ENCODE measurements at regions not wholly inside any gene's neighbourhood (a gene's known extent, or its start where the extent isn't known, plus 50 kb on each side); places are given as distances from the start of the nearest gene placed in this dataset.

- Mint-ChIP-seq H3K36me3 (no peaks in the 10 kb centered on the region), H3K27me3 (ENCODE audit: low read depth in 3 of 3) (peaks cover 0 to 3% (median 2%) of the 10 kb centered on the region in 3 donors), H3K9me3 (peaks cover 0 to 2% (median 0%) of the 10 kb centered on the region in 6 donors), H3K4me3 (no peak overlapping the region), H3K4me1 (peaks cover 18 to 29% of the 10 kb centered on the region in 2 donors), H3K27ac (peak overlapping the region in 1 of 6 donors; percentile 76)
- DNase-seq: no peak
Observed at GRCh38 chr2:144694456-144694855, 174.5 kb upstream of the ZEB2 start.

GRCh38 chr2:144693179-144693578 lies 173.3 kb upstream of the ZEB2 start:
- Mint-ChIP-seq H3K27me3 (ENCODE audit: low read depth in 3 of 3) (peaks cover 0 to 5% (median 2%) of the 10 kb centered on the region in 3 donors), H3K4me3 (peak overlapping the region in 4 of 5 donors; percentile 8 to 74 (median 51)), H3K9me3 (peaks cover 0 to 2% (median 0%) of the 10 kb centered on the region in 6 donors), H3K4me1 (peaks cover 18 to 29% of the 10 kb centered on the region in 2 donors), H3K36me3 (no peaks in the 10 kb centered on the region), H3K27ac (peak overlapping the region in 4 of 6 donors; percentile 46 to 78 (median 75))
- peak in 1 of 3 donors; percentile 24 for DNase-seq

GRCh38 chr2:144692661-144693060 lies 172.7 kb upstream of the ZEB2 start:
- peak in 1 of 3 donors; percentile 9 for DNase-seq
- Mint-ChIP-seq H3K36me3 (no peaks in the 10 kb centered on the region), H3K4me1 (peaks cover 18 to 29% of the 10 kb centered on the region in 2 donors), H3K4me3 (peak overlapping the region in 4 of 5 donors; percentile 9 to 74 (median 42)), H3K27ac (peak overlapping the region in 4 of 6 donors; percentile 46 to 78 (median 75)), H3K9me3 (peaks cover 0 to 2% (median 0%) of the 10 kb centered on the region in 6 donors), H3K27me3 (ENCODE audit: low read depth in 3 of 3) (peaks cover 0 to 5% (median 2%) of the 10 kb centered on the region in 3 donors)

GRCh38 chr2:144690771-144691170 lies 170.9 kb upstream of the ZEB2 start:
- no peak overlapping the region for H3K27ac Mint-ChIP-seq
- H3K9me3 Mint-ChIP-seq: no peaks in the 10 kb centered on the region
- no peaks in the 10 kb centered on the region for H3K36me3 Mint-ChIP-seq
- no peak for DNase-seq
- no peak overlapping the region for H3K4me3 Mint-ChIP-seq
- peaks cover 18 to 36% of the 10 kb centered on the region in 2 donors for H3K4me1 Mint-ChIP-seq
- peaks cover 0 to 2% (median 2%) of the 10 kb centered on the region in 3 donors for H3K27me3 Mint-ChIP-seq (ENCODE audit: low read depth in 3 of 3)

- Mint-ChIP-seq H3K27me3 (ENCODE audit: low read depth in 3 of 3) (peaks cover 0 to 4% (median 0%) of the 10 kb centered on the region in 3 donors), H3K4me1 (peaks cover 0 to 8% of the 10 kb centered on the region in 2 donors), H3K36me3 (peaks cover 0 to 9% (median 0%) of the 10 kb centered on the region in 3 donors), H3K4me3 (no peak overlapping the region), H3K27ac (peak overlapping the region in 1 of 6 donors; percentile 33), H3K9me3 (no peaks in the 10 kb centered on the region)
- DNase-seq: no peak
Observed at GRCh38 chr2:144686518-144687215, 166.7 kb upstream of the ZEB2 start.

DNA sequence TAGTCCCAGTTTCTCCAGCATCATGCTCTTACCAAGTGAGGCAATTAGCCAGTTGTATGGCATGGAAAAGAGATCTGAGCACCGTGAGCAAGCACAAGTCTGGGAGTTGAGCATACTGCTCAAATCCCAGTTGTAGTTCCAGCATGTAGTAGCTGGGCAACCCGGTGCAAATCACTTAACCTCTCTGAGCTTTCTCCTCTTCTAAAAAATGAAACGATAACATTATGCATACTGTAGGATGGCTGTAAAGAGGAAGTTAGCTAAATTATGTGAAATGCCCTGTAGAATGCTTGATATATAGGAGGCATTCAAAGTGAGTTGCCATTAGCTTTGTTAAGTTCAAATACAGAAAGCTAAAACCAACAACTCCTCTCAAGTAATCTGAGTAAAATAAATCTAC lies 164.0 kb upstream of the ZEB2 start:
- Mint-ChIP-seq H3K36me3 (peaks cover 0 to 10% (median 0%) of the 10 kb centered on the region in 3 donors), H3K27ac (no peak overlapping the region), H3K4me3 (no peak overlapping the region), H3K4me1 (peaks cover 0 to 7% of the 10 kb centered on the region in 2 donors), H3K27me3 (ENCODE audit: low read depth in 3 of 3) (peaks cover 0 to 1% (median 0%) of the 10 kb centered on the region in 3 donors), H3K9me3 (no peaks in the 10 kb centered on the region)
- no peak for DNase-seq

GRCh38 chr2:144683107-144683753 lies 163.3 kb upstream of the ZEB2 start:
- Mint-ChIP-seq H3K27me3 (ENCODE audit: low read depth in 3 of 3) (peaks cover 0 to 1% (median 0%) of the 10 kb centered on the region in 3 donors), H3K4me1 (peaks cover 0 to 7% of the 10 kb centered on the region in 2 donors), H3K36me3 (peaks cover 0 to 10% (median 0%) of the 10 kb centered on the region in 3 donors), H3K4me3 (no peak overlapping the region), H3K27ac (no peak overlapping the region), H3K9me3 (no peaks in the 10 kb centered on the region)
- no peak for DNase-seq

- H3K27ac Mint-ChIP-seq: no peak overlapping the region
- no peak overlapping the region for H3K4me3 Mint-ChIP-seq
- H3K4me1 Mint-ChIP-seq: peaks cover 0 to 7% of the 10 kb centered on the region in 2 donors
- peaks cover 0 to 10% (median 0%) of the 10 kb centered on the region in 3 donors for H3K36me3 Mint-ChIP-seq
- no peaks in the 10 kb centered on the region for H3K9me3 Mint-ChIP-seq
- H3K27me3 Mint-ChIP-seq (ENCODE audit: low read depth in 3 of 3): peaks cover 0 to 1% (median 0%) of the 10 kb centered on the region in 3 donors
- DNase-seq: no peak
Observed at GRCh38 chr2:144682248-144682647, 162.3 kb upstream of the ZEB2 start.

GRCh38 chr2:144681389-144681788 lies 161.5 kb upstream of the ZEB2 start:
- H3K27ac Mint-ChIP-seq: no peak overlapping the region
- no peak for DNase-seq

GRCh38 chr2:144679942-144680341 lies 160.0 kb upstream of the ZEB2 start:
- no peak for DNase-seq
- Mint-ChIP-seq H3K27ac (no peak overlapping the region), H3K4me3 (no peak overlapping the region), H3K27me3 (ENCODE audit: low read depth in 3 of 3) (peaks cover 0 to 1% (median 0%) of the 10 kb centered on the region in 3 donors), H3K4me1 (no peaks in the 10 kb centered on the region), H3K9me3 (no peaks in the 10 kb centered on the region), H3K36me3 (peaks cover 0 to 10% (median 0%) of the 10 kb centered on the region in 3 donors)

More at GRCh38 chr2:144681389-144681788, 161.5 kb upstream of the ZEB2 start:
- Mint-ChIP-seq H3K4me3 (no peak overlapping the region), H3K4me1 (peaks cover 0 to 6% of the 10 kb centered on the region in 2 donors), H3K36me3 (peaks cover 0 to 10% (median 0%) of the 10 kb centered on the region in 3 donors), H3K9me3 (no peaks in the 10 kb centered on the region), H3K27me3 (ENCODE audit: low read depth in 3 of 3) (peaks cover 0 to 1% (median 0%) of the 10 kb centered on the region in 3 donors)

GRCh38 chr2:144678736-144679135 lies 158.8 kb upstream of the ZEB2 start:
- H3K27ac Mint-ChIP-seq: peak overlapping the region in 1 of 6 donors; percentile 1
- no peaks in the 10 kb centered on the region for H3K4me1 Mint-ChIP-seq
- H3K4me3 Mint-ChIP-seq: no peak overlapping the region
- H3K9me3 Mint-ChIP-seq: no peaks in the 10 kb centered on the region
- peaks cover 0 to 1% (median 0%) of the 10 kb centered on the region in 3 donors for H3K27me3 Mint-ChIP-seq (ENCODE audit: low read depth in 3 of 3)
- H3K36me3 Mint-ChIP-seq: peaks cover 0 to 10% (median 0%) of the 10 kb centered on the region in 3 donors
- DNase-seq: no peak

GRCh38 chr2:144675731-144676130 lies 155.8 kb upstream of the ZEB2 start:
- Mint-ChIP-seq H3K9me3 (peaks cover 0 to 3% (median 0%) of the 10 kb centered on the region in 6 donors), H3K36me3 (peaks cover 0 to 5% (median 0%) of the 10 kb centered on the region in 3 donors), H3K27me3 (ENCODE audit: low read depth in 3 of 3) (peaks cover 0 to 2% (median 2%) of the 10 kb centered on the region in 3 donors), H3K4me3 (no peak overlapping the region), H3K27ac (no peak overlapping the region), H3K4me1 (no peaks in the 10 kb centered on the region)
- no peak for DNase-seq

GRCh38 chr2:144675331-144675730 lies 155.4 kb upstream of the ZEB2 start:
- Mint-ChIP-seq H3K27ac (no peak overlapping the region), H3K4me3 (no peak overlapping the region), H3K9me3 (peaks cover 0 to 3% (median 0%) of the 10 kb centered on the region in 6 donors), H3K27me3 (ENCODE audit: low read depth in 3 of 3) (peaks cover 0 to 2% (median 2%) of the 10 kb centered on the region in 3 donors), H3K36me3 (peaks cover 0 to 5% (median 0%) of the 10 kb centered on the region in 3 donors), H3K4me1 (no peaks in the 10 kb centered on the region)
- no peak for DNase-seq

- peaks cover 0 to 5% (median 2%) of the 10 kb centered on the region in 3 donors for H3K27me3 Mint-ChIP-seq (ENCODE audit: low read depth in 3 of 3)
- H3K4me3 Mint-ChIP-seq: no peak overlapping the region
- peaks cover 0 to 2% of the 10 kb centered on the region in 2 donors for H3K4me1 Mint-ChIP-seq
- H3K36me3 Mint-ChIP-seq: peaks cover 0 to 8% (median 0%) of the 10 kb centered on the region in 3 donors
- no peak overlapping the region for H3K27ac Mint-ChIP-seq
- DNase-seq: no peak
- peaks cover 0 to 5% (median 0%) of the 10 kb centered on the region in 6 donors for H3K9me3 Mint-ChIP-seq
Observed at GRCh38 chr2:144674071-144674470, 154.2 kb upstream of the ZEB2 start.
